Pancreas (tissue), 10 donors: ENCODE measurements at regions not wholly inside any gene's neighbourhood (a gene's known extent, or its start where the extent isn't known, plus 50 kb on each side); places are given as distances from the start of the nearest gene placed in this dataset.

ENCODE experiments used
- ATAC-seq, 4 donors: fragments of 200-7000 bp; cut with Tn5 transposase; one replicate each; pipeline versions ENCODE4 v1.8.0 to v1.9.1; 2020; ENCODE audit warnings: mild to moderate bottlenecking in 4 of 4, moderate library complexity in 4 of 4
- DNase-seq, 6 donors: peaks; one replicate each; pipeline ENCODE4 v3.0.0-alpha.2; 2020
- FAIRE-seq: peaks from 2 replicates; lab custom pipeline; 2012; peaks lifted over from hg19 to GRCh38; lab: Jason Lieb, UNC
- H3K27ac ChIP-seq, 4 donors: fragments of 200-600 bp; sonication (generic); 1 replicate in 3 of 4; 2 replicates in 1 of 4; pipeline versions ENCODE4 v1.5.0 to v1.8.0; 2020
- H3K27me3 ChIP-seq, 4 donors: fragments of 200-600 bp; one replicate each; pipeline ENCODE4 v1.8.0; 2021
- H3K36me3 ChIP-seq, 3 donors: fragments of 200-600 bp; sonication (generic) in 1 of 3; one replicate each; pipeline versions ENCODE4 v1.5.0 to v1.8.0; 2020 to 2021
- H3K4me1 ChIP-seq, 3 donors: fragments of 200-600 bp; one replicate each; pipeline ENCODE4 v1.8.0; 2021
- H3K4me3 ChIP-seq, 4 donors: fragments of 200-600 bp; sonication (generic) in 2 of 4; one replicate each; pipeline versions ENCODE4 v1.5.0 to v1.8.0; 2020 to 2021
- H3K9me3 ChIP-seq, 4 donors: fragments of 200-600 bp; one replicate each; pipeline ENCODE4 v1.8.0; 2021
- CTCF ChIP-seq, 4 donors: fragments of 200-600 bp; sonication (generic) in 3 of 4; IDR thresholded peaks; one replicate each; pipeline versions ENCODE4 v1.5.0 to v1.8.0; 2021; ENCODE audit warnings: antibody characterized with exemption in 4 of 4
- WGBS, 2 donors: extraction: QIAGEN DNeasy Blood & Tissue Kit; methylation state at CpG; one replicate each; pipeline ENCODE4 v1.1.7; 2013; 5-methylcytosine and 5-hydroxymethylcytosine counted together
- intact Hi-C, 3 donors: fragments of 100-400 bp; cut with DNase I; formaldehyde crosslinking; loops; one replicate each; pipeline versions ENCODE4 v1.11.1 to v1.14.2; 2022
- donor health status: healthy with polysubstance abuse.
- donor health status: DM: no; HTN: no; CAD: no; lungs with moderate emphysema.
- donor health status: DM: no; HTN: no; CAD: no.
- donor health status: control.
- donor health status: control.
- donor health status: Bipolar disorder and iron deficiency.
- donor health status: DM: yes; HTN: yes; CAD: no.
- donor health status: DM: no; HTN: no; CAD: no.
- donor health status: DM: no; HTN: no; CAD: no.
- donor health status: DM: yes; HTN: yes; CAD: no.

GRCh38 chrX:107542500-107542899 is 85.8 kb upstream of the PRPS1 start:
- H3K9me3 ChIP-seq, result no peaks in the 10 kb centered on the region
- ATAC-seq (peak; percentile 46 to 80 (median 59)), DNase-seq (peak in 1 of 6 donors; percentile 14), FAIRE-seq (no peak)
- H3K27me3 ChIP-seq, result no peaks in the 10 kb centered on the region
- intact Hi-C loops, result no loop called here
- no peak overlapping the region for H3K4me3 ChIP-seq
- H3K27ac ChIP-seq, result no peak overlapping the region
- TF ChIP-seq CTCF (IDR thresholded peaks at IDR 0.05), result no peak
- no peaks in the 10 kb centered on the region for H3K36me3 ChIP-seq
- H3K4me1 ChIP-seq, result no peaks in the 10 kb centered on the region
- 5 to 15% methylated on average over 2 of the region's 2 CpGs for WGBS, 2 donors

GRCh38 chrX:107547621-107548020 is 80.7 kb upstream of the PRPS1 start:
- no peak overlapping the region for H3K27ac ChIP-seq
- FAIRE-seq, result no peak
- no peaks in the 10 kb centered on the region for H3K36me3 ChIP-seq
- peaks cover 0 to 11% (median 0%) of the 10 kb centered on the region in 4 donors for H3K27me3 ChIP-seq
- ATAC-seq, result no peak
- WGBS, 2 donors, result 70 to 81% methylated on average over 7 of the region's 7 CpGs
- H3K4me3 ChIP-seq, result no peak overlapping the region
- no peak for TF ChIP-seq CTCF (IDR thresholded peaks at IDR 0.05)
- no peaks in the 10 kb centered on the region for H3K4me1 ChIP-seq
- DNase-seq, result no peak
- H3K9me3 ChIP-seq, result no peaks in the 10 kb centered on the region
- intact Hi-C loops, result no loop called here

GRCh38 chrX:107548775-107549174 is 79.5 kb upstream of the PRPS1 start:
- Histone ChIP-seq H3K4me3 (no peak overlapping the region), H3K27ac (no peak overlapping the region), H3K27me3 (peaks cover 0 to 11% (median 0%) of the 10 kb centered on the region in 4 donors), H3K4me1 (no peaks in the 10 kb centered on the region), H3K36me3 (no peaks in the 10 kb centered on the region), H3K9me3 (no peaks in the 10 kb centered on the region)
- no peak for DNase-seq
- no peak for FAIRE-seq
- ATAC-seq, result no peak
- no peak for TF ChIP-seq CTCF (IDR thresholded peaks at IDR 0.05)
- intact Hi-C loops, result no loop called here
- 82 to 91% methylated on average over 3 of the region's 3 CpGs for WGBS, 2 donors

GRCh38 chrX:107549504-107549903 is 78.8 kb upstream of the PRPS1 start:
- no peak overlapping the region for H3K4me3 ChIP-seq
- H3K4me1 ChIP-seq, result no peaks in the 10 kb centered on the region
- FAIRE-seq (no peak), DNase-seq (no peak), ATAC-seq (no peak)
- intact Hi-C loops, result no loop called here
- no peaks in the 10 kb centered on the region for H3K9me3 ChIP-seq
- H3K36me3 ChIP-seq, result no peaks in the 10 kb centered on the region
- 59 to 76% methylated on average over 5 of the region's 5 CpGs for WGBS, 2 donors
- TF ChIP-seq CTCF (IDR thresholded peaks at IDR 0.05), result no peak
- H3K27me3 ChIP-seq, result peaks cover 0 to 11% (median 0%) of the 10 kb centered on the region in 4 donors
- no peak overlapping the region for H3K27ac ChIP-seq

DNA sequence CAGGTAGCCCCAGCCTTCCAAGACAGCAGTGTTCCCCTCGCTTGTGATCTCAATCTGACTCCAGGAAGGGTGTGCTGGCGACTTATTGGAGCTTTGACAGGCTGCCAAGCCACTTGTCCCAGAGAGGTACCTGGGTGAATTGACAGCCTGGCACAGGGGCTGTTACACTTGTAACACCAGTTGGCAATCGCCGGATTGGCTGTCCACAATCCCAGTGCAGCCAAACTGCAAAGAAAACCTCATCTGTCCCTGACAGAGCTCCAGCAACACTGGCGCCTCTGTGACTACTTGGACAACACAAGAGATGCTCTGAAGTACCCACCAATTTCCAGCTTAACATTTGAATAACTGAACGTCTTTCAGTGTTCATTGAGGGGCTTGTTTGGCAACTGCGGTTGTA is 76.8 kb upstream of the PRPS1 start:
- no peaks in the 10 kb centered on the region for H3K36me3 ChIP-seq
- DNase-seq (peak in 1 of 6 donors; percentile 16), FAIRE-seq (no peak), ATAC-seq (no peak)
- peaks cover 0 to 11% (median 0%) of the 10 kb centered on the region in 4 donors for H3K27me3 ChIP-seq
- no peak for TF ChIP-seq CTCF (IDR thresholded peaks at IDR 0.05)
- H3K4me1 ChIP-seq, result no peaks in the 10 kb centered on the region
- H3K27ac ChIP-seq, result no peak overlapping the region
- intact Hi-C loops, result no loop called here
- no peak overlapping the region for H3K4me3 ChIP-seq
- no peaks in the 10 kb centered on the region for H3K9me3 ChIP-seq
- 38 to 48% methylated on average over 7 of the region's 7 CpGs for WGBS, 2 donors
